A549 (cell line): ENCODE measurements at regions not wholly inside any gene's neighbourhood (a gene's known extent, or its start where the extent isn't known, plus 50 kb on each side); places are given as distances from the start of the nearest gene placed in this dataset.

Source experiments
- CTCF ChIP-seq: fragments of >200 bp; sonication (Bioruptor Twin); formaldehyde crosslinking; IDR thresholded peaks from 3 replicates; pipeline ENCODE4 v1.5.1; 2016
- EHMT2 ChIP-seq: fragments of 200-600 bp; sonication (generic); IDR thresholded peaks from 2 replicates; pipeline ENCODE4 v1.6.1; 2016; ENCODE audit warnings: antibody characterized with exemption, low read depth, mild to moderate bottlenecking, moderate library complexity
- JUNB ChIP-seq: fragments of >200 bp; sonication (Bioruptor Twin); formaldehyde crosslinking; IDR thresholded peaks from 2 replicates; pipeline ENCODE4 v1.6.1; 2016
- KDM1A ChIP-seq: fragments of 200-600 bp; sonication (generic); IDR thresholded peaks from 2 replicates; pipeline ENCODE4 v1.6.1; 2016; ENCODE audit warnings: low read depth, mild to moderate bottlenecking
- MAX ChIP-seq: IDR thresholded peaks from 2 replicates; pipeline ENCODE4 v1.6.1; 2012
- PHF8 ChIP-seq: fragments of 200-600 bp; sonication (generic); IDR thresholded peaks from 2 replicates; pipeline ENCODE4 v1.6.1; 2016; ENCODE audit warnings: low read depth, mild to moderate bottlenecking, antibody characterized with exemption, moderate library complexity, borderline replicate concordance
- RAD21 ChIP-seq, 2 experiments: fragments of >200 bp in 1 of 2; sonication (Bioruptor Twin) in 1 of 2; formaldehyde crosslinking in 1 of 2; IDR thresholded peaks in 1 of 2; conservative IDR thresholded peaks in 1 of 2; 2 replicates in 1 of 2; 3 replicates in 1 of 2; pipeline ENCODE4 v1.6.1; 2012 to 2018; ENCODE audit warnings: inconsistent platforms in 1 of 2
- TP53 ChIP-seq: fragments of 250-450 bp; sonication (Bioruptor Pico); IDR thresholded peaks from 2 replicates; pipeline ENCODE4 v1.5.0; 2021; ENCODE audit warnings: mild to moderate bottlenecking, moderate library complexity
- ZSCAN20 ChIP-seq: fragments of 250-450 bp; sonication (Bioruptor Pico); IDR thresholded peaks from 2 replicates; pipeline ENCODE4 v1.8.0; 2022; ENCODE audit warnings: mild to moderate bottlenecking, moderate library complexity

- no peak for TF ChIP-seq KDM1A
- TF ChIP-seq JUNB, result no peak
- no peak for TF ChIP-seq TP53
- no peak for TF ChIP-seq EHMT2
- TF ChIP-seq CTCF, result no peak
- TF ChIP-seq MAX, result no peak
- no peak for TF ChIP-seq PHF8
- no peak for TF ChIP-seq RAD21 (conservative IDR thresholded peaks at IDR 0.05 in 1 of 2, IDR thresholded peaks at IDR 0.05 in 1 of 2)
- no peak for TF ChIP-seq ZSCAN20 (CRISPR knock-in tag)
Measured at GRCh38 chr14:100397005-100397404, 73.9 kb downstream of the SLC25A47 start.
